ENCODE measurements at regions not wholly inside any gene's neighbourhood (a gene's known extent, or its start where the extent isn't known, plus 50 kb on each side); places are given as distances from the start of the nearest gene placed in this dataset.

DNA sequence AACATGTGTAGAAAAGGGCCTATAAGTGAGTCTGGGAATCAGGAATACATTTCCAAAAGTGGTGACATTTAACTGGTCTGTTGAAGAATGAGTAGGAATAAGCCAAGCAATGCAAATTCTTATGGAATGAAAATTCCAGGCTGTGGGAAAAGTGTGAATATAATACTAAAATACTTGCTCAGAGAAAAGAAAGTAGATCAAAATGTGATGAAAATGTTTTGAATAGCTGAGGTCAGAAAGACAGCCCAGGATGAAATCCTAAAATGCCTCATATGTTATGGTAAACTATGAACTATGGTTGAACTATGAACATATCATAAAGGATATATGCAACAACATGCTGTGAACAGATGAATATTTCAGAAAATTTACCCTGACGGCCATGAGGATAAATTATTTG is 688.3 kb upstream of the FAT3 start:
- TF ChIP-seq, protein P1, sequence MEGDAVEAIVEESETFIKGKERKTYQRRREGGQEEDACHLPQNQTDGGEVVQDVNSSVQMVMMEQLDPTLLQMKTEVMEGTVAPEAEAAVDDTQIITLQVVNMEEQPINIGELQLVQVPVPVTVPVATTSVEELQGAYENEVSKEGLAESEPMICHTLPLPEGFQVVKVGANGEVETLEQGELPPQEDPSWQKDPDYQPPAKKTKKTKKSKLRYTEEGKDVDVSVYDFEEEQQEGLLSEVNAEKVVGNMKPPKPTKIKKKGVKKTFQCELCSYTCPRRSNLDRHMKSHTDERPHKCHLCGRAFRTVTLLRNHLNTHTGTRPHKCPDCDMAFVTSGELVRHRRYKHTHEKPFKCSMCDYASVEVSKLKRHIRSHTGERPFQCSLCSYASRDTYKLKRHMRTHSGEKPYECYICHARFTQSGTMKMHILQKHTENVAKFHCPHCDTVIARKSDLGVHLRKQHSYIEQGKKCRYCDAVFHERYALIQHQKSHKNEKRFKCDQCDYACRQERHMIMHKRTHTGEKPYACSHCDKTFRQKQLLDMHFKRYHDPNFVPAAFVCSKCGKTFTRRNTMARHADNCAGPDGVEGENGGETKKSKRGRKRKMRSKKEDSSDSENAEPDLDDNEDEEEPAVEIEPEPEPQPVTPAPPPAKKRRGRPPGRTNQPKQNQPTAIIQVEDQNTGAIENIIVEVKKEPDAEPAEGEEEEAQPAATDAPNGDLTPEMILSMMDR (IDR thresholded peaks at IDR 0.05; ENCODE audit: unreplicated experiment in 3 of 3) = no peak
- no peaks in the 10 kb centered on the region for H3K36me3 Mint-ChIP-seq (ENCODE audit: low read depth)
- no peaks in the 10 kb centered on the region for H3K4me1 Mint-ChIP-seq
- no peaks in the 10 kb centered on the region for H3K27me3 Mint-ChIP-seq (ENCODE audit: low read depth)
- peaks cover 18% of the 10 kb centered on the region for H3K9me3 Mint-ChIP-seq
- H3K4me3 Mint-ChIP-seq = no peak overlapping the region
- H3K27ac Mint-ChIP-seq = no peak overlapping the region

DNA sequence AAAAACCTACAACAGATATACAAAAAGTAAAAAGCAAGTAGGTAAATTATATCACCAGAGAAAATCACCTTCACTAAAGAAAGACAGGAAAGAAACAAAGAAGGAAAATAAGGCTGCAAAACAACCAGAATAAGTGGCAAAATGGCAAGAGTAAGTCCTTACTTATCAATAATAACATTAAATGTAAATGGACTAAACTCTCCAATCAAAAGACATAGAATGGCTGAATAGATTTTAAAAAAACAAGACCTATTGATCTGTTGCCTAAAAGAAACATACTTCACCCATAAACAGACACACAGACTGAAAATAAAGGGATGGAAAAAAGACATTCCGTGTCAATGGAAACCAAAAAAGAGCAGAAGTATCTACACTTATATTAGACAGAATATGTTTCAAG is 695.7 kb upstream of the FAT3 start:
- Mint-ChIP-seq H3K27ac (no peak overlapping the region), H3K27me3 (ENCODE audit: low read depth) (no peaks in the 10 kb centered on the region), H3K36me3 (ENCODE audit: low read depth) (peaks cover 3% of the 10 kb centered on the region), H3K9me3 (peaks cover 28% of the 10 kb centered on the region), H3K4me3 (no peak overlapping the region), H3K4me1 (no peaks in the 10 kb centered on the region)
- TF ChIP-seq, protein P1 (IDR thresholded peaks at IDR 0.05; ENCODE audit: unreplicated experiment in 3 of 3) = no peak

DNA sequence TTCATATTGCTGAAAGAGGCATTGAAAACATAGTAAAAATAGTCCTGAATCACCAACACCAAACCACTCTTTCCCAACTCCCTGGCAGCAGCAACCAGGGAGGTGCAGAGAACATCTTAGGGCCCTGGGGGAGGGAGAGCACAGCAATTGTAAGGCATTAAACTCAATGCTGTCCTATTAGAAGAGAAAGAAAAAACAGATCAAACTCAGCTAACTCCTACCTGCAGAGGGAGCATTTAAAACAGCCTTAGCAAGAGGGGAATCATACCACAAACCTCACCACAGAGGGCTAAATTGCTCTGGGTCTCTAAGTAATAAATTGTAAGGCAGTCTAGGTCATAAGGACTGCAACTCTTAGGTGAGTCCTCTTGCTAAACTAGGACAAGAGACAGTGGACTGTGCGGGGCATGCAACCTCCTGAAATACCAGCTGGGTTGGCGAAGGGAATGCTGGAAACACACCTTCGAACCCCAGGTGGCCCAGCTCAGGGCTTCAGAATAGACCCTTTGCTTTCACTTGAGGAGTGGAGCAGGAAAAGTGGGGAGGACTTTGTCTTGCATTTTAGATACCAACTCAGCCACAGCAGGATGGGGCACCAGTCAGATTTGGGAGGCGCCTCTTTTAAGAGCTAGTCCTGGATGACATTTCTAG is 697.1 kb upstream of the FAT3 start:
- H3K9me3 Mint-ChIP-seq = peaks cover 21% of the 10 kb centered on the region
- no peak overlapping the region for H3K4me3 Mint-ChIP-seq
- no peaks in the 10 kb centered on the region for H3K4me1 Mint-ChIP-seq
- TF ChIP-seq, protein P1 (IDR thresholded peaks at IDR 0.05; ENCODE audit: unreplicated experiment in 3 of 3) = no peak
- no peak overlapping the region for H3K27ac Mint-ChIP-seq
- H3K36me3 Mint-ChIP-seq (ENCODE audit: low read depth) = peaks cover 3% of the 10 kb centered on the region
- no peaks in the 10 kb centered on the region for H3K27me3 Mint-ChIP-seq (ENCODE audit: low read depth)

DNA sequence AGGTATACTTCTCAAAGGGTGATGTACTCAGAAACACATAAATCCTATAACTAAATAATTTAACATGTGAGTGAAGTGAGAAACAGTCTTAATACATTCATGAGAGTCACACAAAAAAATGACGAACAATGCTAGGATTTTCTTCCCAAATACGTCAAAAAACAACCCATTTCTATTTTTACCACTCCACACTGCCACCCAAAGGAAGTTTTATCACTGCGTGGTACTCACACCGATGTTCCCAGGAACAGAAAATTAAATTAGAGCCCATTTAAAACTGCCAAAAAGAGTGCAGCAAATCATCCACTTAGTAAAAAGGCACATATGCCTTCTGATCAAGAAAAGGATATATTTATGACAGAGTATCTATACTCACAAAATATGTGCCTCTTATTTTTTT is 710.9 kb upstream of the FAT3 start:
- Mint-ChIP-seq H3K4me3 (no peak overlapping the region), H3K27ac (no peak overlapping the region), H3K9me3 (no peaks in the 10 kb centered on the region), H3K4me1 (no peaks in the 10 kb centered on the region), H3K36me3 (ENCODE audit: low read depth) (no peaks in the 10 kb centered on the region), H3K27me3 (ENCODE audit: low read depth) (no peaks in the 10 kb centered on the region)
- TF ChIP-seq, protein P1 (IDR thresholded peaks at IDR 0.05; ENCODE audit: unreplicated experiment in 3 of 3) = peak in 1 of 3 experiments; percentile 16

DNA sequence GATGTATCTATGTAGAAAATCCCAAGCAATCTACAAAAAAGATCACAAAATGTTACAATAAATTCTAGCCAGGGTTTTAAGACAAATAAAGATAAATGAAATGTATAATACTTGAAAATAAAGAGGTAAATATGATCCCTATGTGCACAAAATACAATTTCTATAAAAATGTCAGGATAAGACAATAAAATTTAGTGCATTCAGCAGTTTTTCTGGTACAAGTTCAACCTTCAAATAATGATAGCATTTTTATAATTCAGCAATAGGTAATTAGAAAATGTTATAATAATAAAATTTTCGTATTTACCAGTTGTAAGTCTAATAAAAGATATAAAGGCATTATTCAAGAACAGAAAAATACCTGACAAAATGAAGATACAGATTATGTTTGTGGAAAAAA is 726.8 kb upstream of the FAT3 start:
- Mint-ChIP-seq H3K4me3 (no peak overlapping the region), H3K27me3 (ENCODE audit: low read depth) (no peaks in the 10 kb centered on the region)
- TF ChIP-seq, protein P1 (IDR thresholded peaks at IDR 0.05; ENCODE audit: unreplicated experiment in 3 of 3) = no peak

DNA sequence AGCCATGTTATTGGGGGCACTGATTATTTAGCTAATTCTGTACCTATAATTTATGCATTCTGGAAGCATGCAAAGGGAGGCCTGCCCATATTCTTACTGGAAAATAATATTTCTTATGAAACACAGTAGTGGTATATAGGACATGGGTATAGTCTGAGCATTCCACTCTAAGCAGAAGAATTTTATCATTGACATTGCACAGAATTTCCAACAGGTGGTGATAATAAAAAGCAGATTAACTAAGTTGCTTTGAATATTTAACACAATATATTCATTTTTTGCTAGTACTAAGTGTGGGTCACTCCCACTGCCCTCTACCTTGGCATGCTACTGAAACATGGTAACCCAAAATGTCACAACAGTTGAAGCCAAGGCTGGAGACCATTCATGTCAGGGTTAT is 728.8 kb upstream of the FAT3 start:
- TF ChIP-seq, protein P1 (IDR thresholded peaks at IDR 0.05; ENCODE audit: unreplicated experiment in 3 of 3) = peak in 1 of 3 experiments; percentile 12
- H3K4me3 Mint-ChIP-seq = no peak overlapping the region
- H3K9me3 Mint-ChIP-seq = no peaks in the 10 kb centered on the region
- H3K36me3 Mint-ChIP-seq (ENCODE audit: low read depth) = no peaks in the 10 kb centered on the region
- no peaks in the 10 kb centered on the region for H3K27me3 Mint-ChIP-seq (ENCODE audit: low read depth)
- peaks cover 4% of the 10 kb centered on the region for H3K4me1 Mint-ChIP-seq
- H3K27ac Mint-ChIP-seq = no peak overlapping the region

More for the DNA sequence above, 726.8 kb upstream of the FAT3 start:
- Mint-ChIP-seq H3K36me3 (ENCODE audit: low read depth) (no peaks in the 10 kb centered on the region), H3K4me1 (peaks cover 4% of the 10 kb centered on the region), H3K27ac (no peak overlapping the region), H3K9me3 (no peaks in the 10 kb centered on the region)

Measured in nephron (organoid).